ENCODE measurements at regions not wholly inside any gene's neighbourhood (a gene's known extent, or its start where the extent isn't known, plus 50 kb on each side); places are given as distances from the start of the nearest gene placed in this dataset.

- DNase-seq (ENCODE audit: low read depth, low spot score), result no peak
- no peak for TF ChIP-seq CTCF (IDR thresholded peaks at IDR 0.05; ENCODE audit: low read depth, low read length)
- in situ Hi-C loops (cut with HindIII; ENCODE audit: low sequenced_read_pairs), result no loop called here
Measured at GRCh38 chr6:143607974-143608373, 69.8 kb upstream of the PHACTR2 start.

GRCh38 chr6:143607168-143607567 lies 70.6 kb upstream of the PHACTR2 start:
- H3K4me3 ChIP-seq (ENCODE audit: low read depth, low read length), result no peak overlapping the region
- no peak for DNase-seq (ENCODE audit: low read depth, low spot score)
- TF ChIP-seq CTCF (IDR thresholded peaks at IDR 0.05; ENCODE audit: low read depth, low read length), result no peak
- in situ Hi-C loops (cut with HindIII; ENCODE audit: low sequenced_read_pairs), result no loop called here

More at GRCh38 chr6:143607974-143608373, 69.8 kb upstream of the PHACTR2 start:
- no peak overlapping the region for H3K4me3 ChIP-seq (ENCODE audit: low read depth, low read length)

GRCh38 chr6:143605906-143606521 lies 71.8 kb upstream of the PHACTR2 start:
- no peak overlapping the region for H3K4me3 ChIP-seq (ENCODE audit: low read depth, low read length)
- no peak for TF ChIP-seq CTCF (IDR thresholded peaks at IDR 0.05; ENCODE audit: low read depth, low read length)
- in situ Hi-C loops (cut with HindIII; ENCODE audit: low sequenced_read_pairs), result no loop called here
- no peak for DNase-seq (ENCODE audit: low read depth, low spot score)

- DNase-seq (ENCODE audit: low read depth, low spot score), result no peak
- in situ Hi-C loops (cut with HindIII; ENCODE audit: low sequenced_read_pairs), result no loop called here
- H3K4me3 ChIP-seq (ENCODE audit: low read depth, low read length), result no peak overlapping the region
- TF ChIP-seq CTCF (IDR thresholded peaks at IDR 0.05; ENCODE audit: low read depth, low read length), result no peak
Measured at GRCh38 chr6:143603455-143603854, 74.3 kb upstream of the PHACTR2 start.

GRCh38 chr6:143601504-143601903 lies 76.3 kb upstream of the PHACTR2 start:
- TF ChIP-seq CTCF (IDR thresholded peaks at IDR 0.05; ENCODE audit: low read depth, low read length), result no peak
- DNase-seq (ENCODE audit: low read depth, low spot score), result no peak
- H3K4me3 ChIP-seq (ENCODE audit: low read depth, low read length), result no peak overlapping the region
- in situ Hi-C loops (cut with HindIII; ENCODE audit: low sequenced_read_pairs), result no loop called here

GRCh38 chr6:143600821-143601220 lies 76.9 kb upstream of the PHACTR2 start:
- no peak for TF ChIP-seq CTCF (IDR thresholded peaks at IDR 0.05; ENCODE audit: low read depth, low read length)
- in situ Hi-C loops (cut with HindIII; ENCODE audit: low sequenced_read_pairs), result no loop called here
- no peak overlapping the region for H3K4me3 ChIP-seq (ENCODE audit: low read depth, low read length)
- no peak for DNase-seq (ENCODE audit: low read depth, low spot score)

Measured in astrocyte of the spinal cord (primary cell).